ENCODE measurements at regions not wholly inside any gene's neighbourhood (a gene's known extent, or its start where the extent isn't known, plus 50 kb on each side); places are given as distances from the start of the nearest gene placed in this dataset.

DNA sequence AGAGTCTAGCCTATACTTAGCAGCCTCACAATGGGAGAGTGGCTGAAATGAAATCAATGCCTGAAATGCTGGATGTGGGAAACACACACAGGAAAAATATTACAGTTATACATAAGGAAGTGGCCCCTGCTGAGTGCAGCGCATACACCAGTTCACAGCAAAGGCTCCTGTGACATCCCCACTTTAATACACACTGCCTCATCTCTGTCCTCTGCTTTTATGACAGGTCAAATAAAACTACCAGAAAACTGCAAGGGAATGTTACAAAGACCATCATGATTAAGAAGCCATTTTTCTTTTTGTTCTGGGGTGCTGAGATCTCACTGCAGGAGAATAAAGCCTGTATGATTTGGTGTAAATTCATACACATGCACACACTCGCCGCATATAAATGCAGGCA lies 214.3 kb downstream of the ARRDC4 start:
- TF ChIP-seq EZH2 (IDR thresholded peaks at IDR 0.05; ENCODE audit: insufficient read depth, poor library complexity, severe bottlenecking) (no peak), EZH2phosphoT487 (IDR thresholded peaks at IDR 0.05; ENCODE audit: insufficient read depth, low read depth) (no peak)
